IMR-90 (cell line): ENCODE measurements at regions not wholly inside any gene's neighbourhood (a gene's known extent, or its start where the extent isn't known, plus 50 kb on each side); places are given as distances from the start of the nearest gene placed in this dataset.

Experiments used
- ATAC-seq: fragments of 200-7000 bp; cut with Tn5 transposase; 2 replicates; pipeline ENCODE4 v1.9.1; 2020; ENCODE audit warnings: low read depth, mild to moderate bottlenecking, moderate library complexity
- BruUV-seq: library from RNA; stranded (reverse); fragments of 400-500 nt; replicated peaks from 2 replicates; lab custom pipeline; 2021; lab: Mats Ljungman, UMichigan
- CTCF ChIA-PET: fragments of 300-600 bp; formaldehyde crosslinking; extraction: SDS; loops from one replicate; lab custom pipeline; 2021; ENCODE audit warnings: antibody characterized with exemption; lab: Yijun Ruan, JAX
- POLR2A ChIA-PET: fragments of 300-600 bp; sonication (Branson Sonifier 250); formaldehyde crosslinking; loops from one replicate; lab custom pipeline; 2022; ENCODE audit warnings: antibody characterized with exemption; ENCODE audit not compliant: unreplicated experiment; lab: Charles Lee
- DNase-seq: peaks from one replicate; pipeline ENCODE4 v3.0.0; 2013
- H2AFZ ChIP-seq: replicated peaks from 2 replicates; pipeline ENCODE3; 2013; ENCODE audit warnings: low read length, mild to moderate bottlenecking; ENCODE audit not compliant: poor library complexity
- H2AK5ac ChIP-seq: 2 replicates; pipeline ENCODE4 v1.6.1; 2013; ENCODE audit warnings: low read depth, low read length, inconsistent platforms
- H2AK9ac ChIP-seq: replicated peaks from 2 replicates; pipeline ENCODE3; 2013; ENCODE audit warnings: mild to moderate bottlenecking, low read depth, low read length, moderate library complexity; ENCODE audit not compliant: poor library complexity
- H2BK120ac ChIP-seq: 2 replicates; pipeline ENCODE4 v1.6.1; 2013; ENCODE audit warnings: low read depth, low read length, inconsistent platforms
- H2BK15ac ChIP-seq: 3 replicates; pipeline ENCODE4 v1.6.1; 2013; ENCODE audit warnings: low read depth, low read length, inconsistent platforms
- H2BK20ac ChIP-seq: 2 replicates; pipeline ENCODE4 v1.6.1; 2013; ENCODE audit warnings: low read depth, mild to moderate bottlenecking, inconsistent platforms, low read length, moderate library complexity
- H2BK5ac ChIP-seq: 2 replicates; pipeline ENCODE4 v1.6.1; 2013; ENCODE audit warnings: mild to moderate bottlenecking, low read depth, low read length, inconsistent platforms; ENCODE audit not compliant: poor library complexity, severe bottlenecking
- H3K14ac ChIP-seq: replicated peaks from 2 replicates; pipeline ENCODE4 v1.6.1; 2013; ENCODE audit warnings: low read depth, low read length, inconsistent platforms
- H3K18ac ChIP-seq: 2 replicates; pipeline ENCODE4 v1.6.1; 2013; ENCODE audit warnings: low read depth, low read length, control low read depth
- H3K23ac ChIP-seq: 2 replicates; pipeline ENCODE4 v1.6.1; 2013; ENCODE audit warnings: low read depth, low read length, inconsistent platforms
- H3K27ac ChIP-seq: 2 replicates; pipeline ENCODE4 v1.5.1; 2013; ENCODE audit warnings: mild to moderate bottlenecking, control low read depth, low read length; ENCODE audit not compliant: insufficient read depth
- H3K27me3 ChIP-seq: 2 replicates; pipeline ENCODE4 v1.6.1; 2013; ENCODE audit warnings: low read length; ENCODE audit not compliant: control insufficient read depth, insufficient read depth
- H3K36me3 ChIP-seq: 2 replicates; pipeline ENCODE4 v1.6.1; 2013; ENCODE audit warnings: low read length, mixed read lengths; ENCODE audit not compliant: control insufficient read depth, insufficient read depth
- H3K4ac ChIP-seq: 2 replicates; pipeline ENCODE4 v1.6.1; 2013; ENCODE audit warnings: low read depth, low read length, inconsistent platforms
- H3K4me1 ChIP-seq: 2 replicates; pipeline ENCODE4 v1.6.1; 2013; ENCODE audit warnings: low read length, mixed read lengths; ENCODE audit not compliant: control insufficient read depth, insufficient read depth
- H3K4me2 ChIP-seq: 2 replicates; pipeline ENCODE4 v1.6.1; 2013; ENCODE audit warnings: low read depth, mild to moderate bottlenecking, control low read depth, low read length, moderate library complexity
- H3K4me3 ChIP-seq: 2 replicates; pipeline ENCODE4 v1.5.1; 2013; ENCODE audit warnings: low read depth, mild to moderate bottlenecking, control low read depth, low read length, moderate library complexity; ENCODE audit not compliant: insufficient read depth
- H3K56ac ChIP-seq: 2 replicates; pipeline ENCODE4 v1.6.1; 2013; ENCODE audit warnings: low read length, inconsistent platforms; ENCODE audit not compliant: insufficient read depth; ENCODE audit errors: extremely low read depth
- H3K79me1 ChIP-seq, 2 experiments: 2 replicates each; pipeline ENCODE4 v1.6.1; 2013; ENCODE audit warnings: low read length in 2 of 2, inconsistent platforms in 1 of 2, low read depth in 1 of 2
- H3K9ac ChIP-seq: 2 replicates; pipeline ENCODE4 v1.6.1; 2013; ENCODE audit warnings: low read depth, low read length, control low read depth
- H3K9me1 ChIP-seq: 2 replicates; pipeline ENCODE4 v1.6.1; 2013; ENCODE audit warnings: low read length, inconsistent platforms; ENCODE audit not compliant: insufficient read depth
- H3K9me3 ChIP-seq: 2 replicates; pipeline ENCODE4 v1.6.1; 2013; ENCODE audit warnings: low read length; ENCODE audit not compliant: control insufficient read depth, insufficient read depth
- H4K20me1 ChIP-seq: 2 replicates; pipeline ENCODE4 v1.6.1; 2013; ENCODE audit warnings: low read length, inconsistent platforms; ENCODE audit not compliant: insufficient read depth
- H4K5ac ChIP-seq: 2 replicates; pipeline ENCODE4 v1.6.1; 2013; ENCODE audit warnings: mild to moderate bottlenecking, low read depth, low read length, control low read depth
- H4K8ac ChIP-seq, 2 experiments: 2 replicates each; pipeline ENCODE4 v1.6.1; 2013; ENCODE audit warnings: low read depth in 2 of 2, low read length in 2 of 2, control low read depth in 1 of 2, inconsistent platforms in 1 of 2
- H4K91ac ChIP-seq: 2 replicates; pipeline ENCODE4 v1.6.1; 2013; ENCODE audit warnings: low read depth, low read length, inconsistent platforms; ENCODE audit not compliant: insufficient read depth
- BHLHE40 ChIP-seq: fragments of 150-350 bp; IDR thresholded peaks from 2 replicates; pipeline ENCODE4 v1.6.1; 2016; ENCODE audit warnings: mild to moderate bottlenecking, low read depth, low read length
- CEBPB ChIP-seq: IDR thresholded peaks from 2 replicates; pipeline ENCODE4 v1.6.1; 2012; ENCODE audit warnings: low read depth, low read length, improper control_type of control experiment
- CHD1 ChIP-seq: IDR thresholded peaks from 2 replicates; pipeline ENCODE4 v1.6.1; 2012; ENCODE audit warnings: low read depth, low read length, improper control_type of control experiment
- CTCF ChIP-seq: conservative IDR thresholded peaks from 2 replicates; pipeline ENCODE4 v1.5.1; 2012; ENCODE audit warnings: mild to moderate bottlenecking, low read depth, low read length, improper control_type of control experiment
- ELK1 ChIP-seq: fragments of 150-350 bp; IDR thresholded peaks from 2 replicates; pipeline ENCODE4 v1.6.1; 2016; ENCODE audit warnings: low read depth, mild to moderate bottlenecking, low read length, moderate library complexity, borderline replicate concordance
- FOS ChIP-seq: fragments of 150-350 bp; IDR thresholded peaks from 2 replicates; pipeline ENCODE4 v1.6.1; 2016; ENCODE audit warnings: low read depth, low read length
- MAFK ChIP-seq: IDR thresholded peaks from 2 replicates; pipeline ENCODE4 v1.6.1; 2012; ENCODE audit warnings: low read depth, low read length, improper control_type of control experiment
- MAZ ChIP-seq: IDR thresholded peaks from 2 replicates; pipeline ENCODE4 v1.6.1; 2012; ENCODE audit warnings: low read depth, mild to moderate bottlenecking, low read length, improper control_type of control experiment, moderate library complexity, borderline replicate concordance
- MXI1 ChIP-seq: IDR thresholded peaks from 2 replicates; pipeline ENCODE4 v1.6.1; 2012; ENCODE audit warnings: low read depth, mild to moderate bottlenecking, low read length, moderate library complexity, borderline replicate concordance
- NFE2L2 ChIP-seq: fragments of 150-350 bp; IDR thresholded peaks from 2 replicates; pipeline ENCODE4 v1.6.1; 2016; ENCODE audit warnings: low read depth, mild to moderate bottlenecking, low read length
- POLR2A ChIP-seq: IDR thresholded peaks from 2 replicates; pipeline ENCODE4 v1.6.1; 2012; ENCODE audit warnings: mild to moderate bottlenecking, low read depth, low read length
- RAD21 ChIP-seq: IDR thresholded peaks from 2 replicates; pipeline ENCODE4 v1.6.1; 2012; ENCODE audit warnings: low read length, improper control_type of control experiment
- RCOR1 ChIP-seq: IDR thresholded peaks from 2 replicates; pipeline ENCODE4 v1.6.1; 2012; ENCODE audit warnings: mild to moderate bottlenecking, low read length, improper control_type of control experiment; ENCODE audit not compliant: insufficient replicate concordance
- RFX5 ChIP-seq: IDR thresholded peaks from 2 replicates; pipeline ENCODE4 v1.8.0; 2012; ENCODE audit warnings: low read depth, mild to moderate bottlenecking, low read length, moderate library complexity
- SMC3 ChIP-seq: fragments of 150-350 bp; IDR thresholded peaks from 2 replicates; pipeline ENCODE4 v1.6.1; 2016; ENCODE audit warnings: low read depth, mild to moderate bottlenecking, antibody characterized with exemption, low read length, moderate library complexity
- USF2 ChIP-seq: fragments of 150-350 bp; IDR thresholded peaks from 2 replicates; pipeline ENCODE4 v1.6.1; 2017; ENCODE audit warnings: mild to moderate bottlenecking, antibody characterized with exemption, low read length, low read depth
- WGBS, 2 experiments: methylation state at CpG; one replicate each; pipeline versions ENCODE4 v1.1.5 to v1.1.7; 2013; ENCODE audit warnings: missing lambda C conversion rate in 2 of 2; ENCODE audit not compliant: insufficient read length in 1 of 2; ENCODE audit errors: extremely low coverage in 2 of 2; 5-methylcytosine and 5-hydroxymethylcytosine counted together
- dilution Hi-C: fragments of 300-500 bp; cut with HindIII; formaldehyde crosslinking; loops from one replicate; pipeline ENCODE4 v1.14.3; 2018; ENCODE audit warnings: low sequenced_read_pairs; ENCODE audit not compliant: unreplicated experiment
- in situ Hi-C: fragments of 300-500 bp; cut with MboI; formaldehyde crosslinking; loops from 3 replicates; pipeline ENCODE4 v1.14.3; 2019; ENCODE audit warnings: low sequenced_read_pairs, inconsistent platforms, mixed read lengths
- intact Hi-C: fragments of 100-400 bp; cut with micrococcal nuclease; formaldehyde crosslinking; loops from 2 replicates; pipeline ENCODE4 v1.10.0; 2022

GRCh38 chr6:74626288-74626687, 579.6 kb downstream of the COL12A1 start:
- Histone ChIP-seq H4K20me1 (no peaks in the 10 kb centered on the region), H3K23ac (no peak overlapping the region), H3K14ac (no peak overlapping the region), H2BK120ac (no peak overlapping the region), H2AK5ac (no peak overlapping the region), H2BK15ac (no peak overlapping the region), H2AK9ac (no peak overlapping the region), H3K36me3 (no peaks in the 10 kb centered on the region), H3K56ac (no peak overlapping the region), H4K91ac (no peak overlapping the region), H4K8ac (no peak overlapping the region), H3K79me1 (no peaks in the 10 kb centered on the region), H3K9me3 (peaks cover 7% of the 10 kb centered on the region), H3K4me3 (no peak overlapping the region), H2BK5ac (no peak overlapping the region), H3K18ac (no peak overlapping the region), H3K27me3 (no peaks in the 10 kb centered on the region), H3K4ac (no peak overlapping the region), H3K9me1 (no peaks in the 10 kb centered on the region), H2BK20ac (no peak overlapping the region), H3K9ac (no peak overlapping the region), H3K27ac (no peak overlapping the region), H3K4me1 (no peaks in the 10 kb centered on the region), H2AFZ (no peak overlapping the region), H3K4me2 (no peak overlapping the region), H4K5ac (no peak overlapping the region)
- no TSS peak for BruUV-seq
- in situ Hi-C loops = no loop called here
- POLR2A ChIA-PET = no interaction called here
- intact Hi-C loops = no loop called here
- WGBS, 2 experiments = 67% methylated on average over 3 of the region's 4 CpGs; no CpG with 5 or more reads in 1 of the 2 experiments
- no peak for ATAC-seq
- TF ChIP-seq BHLHE40 (no peak), RCOR1 (no peak), MXI1 (no peak), ELK1 (no peak), RFX5 (no peak), MAZ (no peak), CTCF (no peak), SMC3 (no peak), USF2 (no peak), FOS (no peak), RAD21 (no peak), POLR2A (no peak), CEBPB (no peak), CHD1 (no peak), NFE2L2 (no peak), MAFK (no peak)
- CTCF ChIA-PET = no interaction called here
- dilution Hi-C loops = no loop called here
- DNase-seq = no peak
